Keratinocyte (primary cell): ENCODE measurements at regions not wholly inside any gene's neighbourhood (a gene's known extent, or its start where the extent isn't known, plus 50 kb on each side); places are given as distances from the start of the nearest gene placed in this dataset.
"Not testable (repeated sequence)": the region's sequence is repeated elsewhere in the genome, so short reads cannot be mapped to it uniquely, and the experiment has no call there.

Experiments used
- CTCF ChIP-seq, 3 experiments: IDR thresholded peaks in 1 of 3; conservative IDR thresholded peaks in 1 of 3; optimal IDR thresholded peaks in 1 of 3; 2 replicates in 2 of 3; 3 replicates in 1 of 3; pipeline versions ENCODE3 to v1.5.1; 2011; ENCODE audit warnings: low read length in 3 of 3, mild to moderate bottlenecking in 3 of 3, moderate library complexity in 2 of 3, control low read depth in 1 of 3, inconsistent platforms in 1 of 3; ENCODE audit not compliant: insufficient read depth in 2 of 3; ENCODE audit errors: extremely low read depth in 1 of 3
- EZH2 ChIP-seq: IDR thresholded peaks from one replicate; pipeline ENCODE4 v1.6.1; 2012; ENCODE audit warnings: inconsistent platforms, mild to moderate bottlenecking, low read length, moderate library complexity

GRCh38 chr2:88978011-88978410, 286.5 kb downstream of the RPIA start:
- TF ChIP-seq CTCF (optimal IDR thresholded peaks at IDR 0.05 in 1 of 3, IDR thresholded peaks at IDR 0.05 in 1 of 3, conservative IDR thresholded peaks at IDR 0.05 in 1 of 3; ENCODE audit: extremely low read depth in 1 of 3, insufficient read depth in 2 of 3, low read length in 3 of 3); EZH2: not testable (repeated sequence)
